ENCODE measurements at regions not wholly inside any gene's neighbourhood (a gene's known extent, or its start where the extent isn't known, plus 50 kb on each side); places are given as distances from the start of the nearest gene placed in this dataset.

DNA sequence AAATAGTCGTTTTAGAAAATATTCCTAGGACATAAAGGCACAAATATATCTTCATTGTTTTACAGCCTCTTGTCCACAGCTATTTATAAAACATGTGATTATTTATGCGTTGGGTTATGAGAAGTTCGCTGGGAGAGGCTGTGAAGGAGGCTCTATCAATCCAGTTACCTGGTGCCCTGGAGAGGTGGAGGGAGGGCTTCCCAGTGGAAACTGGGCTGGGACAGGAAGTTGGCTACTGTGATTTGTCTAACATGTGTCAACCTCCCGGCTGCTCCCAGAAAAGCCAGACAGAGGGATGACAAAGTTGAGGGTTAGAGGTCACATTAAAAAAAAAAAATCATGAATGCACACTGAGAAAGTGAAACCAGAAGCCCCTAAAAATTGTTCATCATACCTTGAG lies 346.5 kb downstream of the ZNF536 start:
- TF ChIP-seq, protein P1, sequence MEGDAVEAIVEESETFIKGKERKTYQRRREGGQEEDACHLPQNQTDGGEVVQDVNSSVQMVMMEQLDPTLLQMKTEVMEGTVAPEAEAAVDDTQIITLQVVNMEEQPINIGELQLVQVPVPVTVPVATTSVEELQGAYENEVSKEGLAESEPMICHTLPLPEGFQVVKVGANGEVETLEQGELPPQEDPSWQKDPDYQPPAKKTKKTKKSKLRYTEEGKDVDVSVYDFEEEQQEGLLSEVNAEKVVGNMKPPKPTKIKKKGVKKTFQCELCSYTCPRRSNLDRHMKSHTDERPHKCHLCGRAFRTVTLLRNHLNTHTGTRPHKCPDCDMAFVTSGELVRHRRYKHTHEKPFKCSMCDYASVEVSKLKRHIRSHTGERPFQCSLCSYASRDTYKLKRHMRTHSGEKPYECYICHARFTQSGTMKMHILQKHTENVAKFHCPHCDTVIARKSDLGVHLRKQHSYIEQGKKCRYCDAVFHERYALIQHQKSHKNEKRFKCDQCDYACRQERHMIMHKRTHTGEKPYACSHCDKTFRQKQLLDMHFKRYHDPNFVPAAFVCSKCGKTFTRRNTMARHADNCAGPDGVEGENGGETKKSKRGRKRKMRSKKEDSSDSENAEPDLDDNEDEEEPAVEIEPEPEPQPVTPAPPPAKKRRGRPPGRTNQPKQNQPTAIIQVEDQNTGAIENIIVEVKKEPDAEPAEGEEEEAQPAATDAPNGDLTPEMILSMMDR (IDR thresholded peaks at IDR 0.05): no peak
- no peak for TF ChIP-seq POLR2A (IDR thresholded peaks at IDR 0.05)
